Medulla oblongata (tissue), 1 donor: ENCODE measurements at regions not wholly inside any gene's neighbourhood (a gene's known extent, or its start where the extent isn't known, plus 50 kb on each side); places are given as distances from the start of the nearest gene placed in this dataset.

ENCODE experiments used
- DNase-seq: peaks from one replicate; pipeline ENCODE4 v3.0.0-alpha.2; 2015; ENCODE audit errors: extremely low spot score

DNA sequence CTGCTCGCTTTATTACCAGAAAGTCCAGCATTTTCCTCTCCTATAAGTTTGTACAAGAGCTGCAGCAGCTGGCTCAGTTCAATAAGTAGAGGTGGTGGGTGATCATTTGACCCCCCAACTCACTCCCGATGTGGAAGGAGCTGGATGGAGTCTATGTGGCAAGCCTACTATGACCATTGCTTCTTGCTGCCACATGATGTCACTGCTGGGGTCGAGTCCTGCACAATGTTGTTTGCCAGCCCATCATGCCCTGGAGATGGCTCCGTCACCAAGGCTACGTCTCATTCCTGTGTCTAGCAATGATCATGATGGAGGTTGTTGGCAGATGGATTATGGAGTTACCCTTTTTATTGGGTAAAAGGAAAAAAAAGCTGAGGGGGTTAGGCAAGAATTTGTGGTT, 266.3 kb downstream of the PSAT1 start:
- no peak for DNase-seq

DNA sequence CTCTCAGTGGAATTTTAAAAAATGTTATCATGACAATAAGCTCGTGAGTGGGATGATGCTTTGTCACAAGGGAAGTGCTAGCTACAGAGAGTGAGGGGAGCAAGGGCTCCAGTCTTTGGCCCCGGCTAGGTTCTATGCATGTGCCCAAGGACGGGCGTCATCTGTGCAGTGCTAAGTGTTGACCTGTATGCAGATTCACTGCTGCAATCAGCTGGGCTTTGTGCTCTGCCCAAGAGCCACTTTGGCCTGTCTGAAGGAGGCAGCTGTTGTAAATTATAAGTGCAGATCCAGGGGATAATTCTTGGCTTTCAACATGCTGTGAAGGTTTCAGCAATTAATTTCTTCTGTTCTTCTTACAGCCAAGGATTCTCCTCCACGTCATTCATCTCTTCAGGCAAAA, 268.6 kb downstream of the PSAT1 start:
- no peak for DNase-seq

DNA sequence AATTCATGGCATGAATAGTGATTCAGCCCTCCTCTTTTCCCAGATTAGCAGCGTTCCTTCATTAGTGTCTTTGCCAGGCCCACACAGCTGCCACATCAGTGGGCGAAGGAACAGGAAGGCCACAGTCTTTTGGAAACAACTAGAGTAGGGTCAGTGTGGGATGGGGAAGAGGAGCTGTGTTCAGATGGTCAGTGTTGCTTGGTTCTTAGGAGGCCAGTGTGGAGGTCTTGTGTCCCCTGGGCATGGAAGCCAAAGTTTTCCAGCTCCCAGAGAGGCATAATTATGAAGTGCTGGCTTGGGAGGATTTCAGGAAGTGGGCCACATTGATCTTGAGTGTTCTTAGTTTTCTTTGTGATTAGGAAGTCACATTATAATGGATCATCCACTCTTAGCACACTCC, 269.6 kb downstream of the PSAT1 start:
- DNase-seq = no peak

DNA sequence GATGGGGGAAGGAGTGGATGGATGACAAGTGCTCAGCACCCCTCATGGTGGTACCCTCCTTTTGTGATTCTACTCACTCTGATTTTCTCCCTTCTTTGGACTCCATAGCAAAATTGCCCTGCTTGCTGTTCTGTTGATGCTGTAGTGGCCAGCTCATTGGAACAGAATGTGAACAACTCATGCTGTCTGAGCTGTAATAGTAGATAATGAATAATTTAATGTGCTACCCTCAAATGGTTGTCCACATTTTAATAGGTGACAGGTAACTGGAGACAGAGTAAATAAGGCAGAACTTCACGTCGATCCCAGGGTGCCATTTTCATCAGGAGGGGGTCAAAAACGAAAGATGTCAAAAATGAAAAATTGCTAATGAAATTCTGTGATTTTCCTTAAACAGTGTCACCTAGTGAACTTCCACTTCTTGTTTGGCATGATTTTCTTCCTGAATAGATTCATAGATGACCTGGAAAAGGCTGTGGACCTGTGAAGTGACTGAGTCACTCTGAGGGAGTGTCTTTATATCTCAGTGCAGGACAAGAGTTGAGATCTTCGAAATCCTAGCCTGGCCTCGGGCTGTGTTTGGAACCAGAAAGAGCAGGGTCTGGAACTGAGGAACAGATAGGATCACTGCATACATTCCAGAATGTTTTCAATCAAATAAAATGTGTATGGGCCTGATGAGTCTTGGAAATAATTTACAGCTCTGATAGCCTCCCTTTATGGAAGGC, 270.2 kb downstream of the PSAT1 start:
- no peak for DNase-seq

DNA sequence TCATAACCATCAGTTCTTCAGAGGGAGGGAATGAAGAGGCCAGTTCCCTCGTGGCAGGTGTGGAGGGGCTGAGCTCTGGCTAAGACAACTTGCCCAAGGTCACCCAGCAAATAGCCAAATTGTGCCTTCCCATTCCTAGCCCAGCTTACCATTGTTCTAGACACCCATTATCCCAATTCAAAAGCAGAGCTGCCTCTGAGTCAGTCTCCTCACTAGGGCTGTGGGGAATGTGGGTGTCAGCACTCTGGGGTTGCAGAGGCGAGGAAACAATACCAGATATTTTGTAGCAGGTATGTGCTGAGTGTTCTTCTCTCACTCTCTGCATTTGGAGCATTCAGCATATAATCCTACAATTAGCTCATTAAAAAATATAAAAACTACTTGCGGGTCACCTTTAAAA, 270.8 kb downstream of the PSAT1 start:
- no peak for DNase-seq

DNA sequence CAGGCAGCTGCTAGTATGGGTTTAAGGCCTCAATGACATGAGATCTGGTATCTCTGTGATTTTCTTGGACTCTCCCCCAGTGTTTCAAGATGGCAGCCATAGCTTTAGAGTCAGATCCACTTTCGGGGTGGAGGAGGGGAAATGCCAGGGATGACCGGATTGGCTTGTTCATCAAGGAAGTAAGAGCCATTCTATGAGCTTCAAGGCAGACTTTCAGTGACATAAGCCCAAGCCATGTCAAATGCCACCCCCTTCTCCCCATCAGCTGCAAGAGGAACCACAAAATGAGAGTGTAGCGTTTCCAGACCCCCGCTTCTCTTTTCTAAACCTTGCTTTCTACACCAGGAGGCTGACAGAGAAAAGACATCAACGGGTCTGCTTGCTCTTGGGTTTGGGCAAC, 271.8 kb downstream of the PSAT1 start:
- DNase-seq = no peak

DNA sequence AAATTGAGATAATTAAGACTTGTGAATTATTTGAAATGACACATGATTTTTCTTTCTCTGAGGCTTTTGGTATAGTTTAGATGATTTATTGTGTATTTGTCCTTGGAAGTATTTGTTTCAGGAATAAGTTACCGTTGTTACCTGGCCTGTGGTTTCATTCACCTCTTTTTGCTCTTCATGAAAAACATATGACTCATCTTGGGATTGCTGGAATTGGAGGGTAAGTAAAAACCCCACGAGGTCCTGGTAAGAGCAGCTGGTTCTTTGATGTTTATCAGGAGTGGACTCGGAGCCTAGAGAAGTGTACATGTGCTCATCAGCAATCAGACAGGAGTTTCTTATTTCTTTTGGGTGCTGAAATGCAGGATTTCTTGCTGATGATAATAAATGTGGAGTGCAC, 275.3 kb downstream of the PSAT1 start:
- DNase-seq = no peak

DNA sequence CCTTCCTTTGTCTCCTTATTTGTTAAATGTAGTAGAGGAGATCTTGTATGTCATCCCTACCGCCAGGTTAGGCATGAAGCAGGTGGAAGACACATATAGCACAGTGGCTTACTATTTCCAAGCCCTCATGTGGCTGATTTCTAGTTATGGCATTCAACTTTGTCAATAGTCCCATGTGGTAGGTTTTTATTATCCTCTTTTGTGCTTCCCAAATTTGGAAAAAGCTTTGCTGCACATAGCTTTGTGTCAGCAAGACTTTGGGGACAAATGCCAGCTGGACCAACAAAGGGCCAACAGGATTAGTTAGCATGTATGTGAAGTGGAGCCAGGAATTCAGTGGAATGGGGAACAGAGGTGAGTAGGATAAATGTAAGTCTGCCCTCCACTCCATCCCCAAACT, 276.3 kb downstream of the PSAT1 start:
- DNase-seq = peak; percentile 39

DNA sequence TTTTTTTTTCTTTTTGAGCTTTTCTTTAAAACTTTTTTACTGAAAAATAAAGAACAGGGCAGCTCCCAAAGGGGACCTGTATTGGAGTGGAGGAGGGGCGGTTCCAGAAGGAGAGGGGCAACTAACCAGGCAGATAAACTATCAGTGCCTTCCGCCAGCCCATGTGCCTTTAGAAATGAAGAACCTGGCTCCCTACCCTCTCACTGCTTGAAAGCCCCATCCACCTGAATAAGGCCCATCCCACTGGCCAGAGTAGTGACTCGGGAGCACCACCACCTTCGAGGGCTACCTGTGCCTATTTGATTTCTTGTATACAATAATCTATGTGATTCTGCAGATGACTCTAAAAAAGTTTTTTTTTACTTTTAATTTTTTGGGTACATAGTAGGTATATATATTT, 276.7 kb downstream of the PSAT1 start:
- no peak for DNase-seq

DNA sequence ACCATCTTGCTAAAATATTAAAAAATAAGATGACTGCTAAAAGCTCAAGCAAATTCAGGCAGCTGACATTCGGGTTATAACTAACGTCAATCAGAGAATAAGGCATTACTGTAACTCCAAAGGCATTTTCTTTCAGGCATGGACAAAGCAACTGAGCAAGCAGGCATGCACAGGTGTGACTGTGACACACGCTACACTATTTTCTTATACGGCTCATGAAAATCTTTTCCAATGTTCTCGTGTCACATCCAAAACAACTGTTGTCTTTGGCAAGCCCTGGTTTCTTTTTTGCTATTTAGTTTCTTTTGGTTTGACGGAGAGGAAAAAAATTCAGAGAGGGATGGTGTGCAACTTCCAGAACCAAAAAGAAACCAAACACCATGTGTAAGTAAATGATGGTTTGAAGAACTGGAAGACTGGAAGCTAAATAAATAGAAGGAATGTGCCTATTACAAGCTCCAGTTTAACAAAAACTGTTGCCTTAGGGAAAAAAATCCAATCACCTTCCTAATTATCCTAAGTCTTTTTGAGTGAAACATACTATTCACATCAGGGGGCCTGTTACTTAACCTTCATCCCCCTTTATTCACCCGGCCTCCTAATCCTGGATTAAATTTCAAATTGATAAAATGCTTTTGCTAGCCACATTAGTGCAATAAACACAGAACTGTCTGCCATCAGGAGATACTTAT, 277.6 kb downstream of the PSAT1 start:
- no peak for DNase-seq

DNA sequence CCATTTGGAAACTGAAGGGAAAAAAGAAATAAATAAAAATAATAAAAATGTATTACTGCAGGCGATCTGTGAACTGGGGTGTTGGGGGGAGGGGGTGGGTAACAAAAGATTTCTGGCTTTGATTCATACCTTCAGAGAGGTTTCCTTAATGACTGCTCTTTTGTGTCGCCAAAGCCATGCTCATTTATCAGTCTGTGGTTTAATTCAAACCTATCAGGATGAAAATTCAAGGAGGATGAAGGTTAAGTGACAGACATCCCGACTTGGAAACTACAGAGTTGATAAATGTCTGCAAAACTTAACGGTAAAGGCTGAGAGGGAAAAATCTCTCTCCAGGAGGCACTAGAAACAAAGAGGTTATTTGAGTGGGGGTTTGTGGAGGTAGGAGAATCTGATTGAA, 278.2 kb downstream of the PSAT1 start:
- no peak for DNase-seq

DNA sequence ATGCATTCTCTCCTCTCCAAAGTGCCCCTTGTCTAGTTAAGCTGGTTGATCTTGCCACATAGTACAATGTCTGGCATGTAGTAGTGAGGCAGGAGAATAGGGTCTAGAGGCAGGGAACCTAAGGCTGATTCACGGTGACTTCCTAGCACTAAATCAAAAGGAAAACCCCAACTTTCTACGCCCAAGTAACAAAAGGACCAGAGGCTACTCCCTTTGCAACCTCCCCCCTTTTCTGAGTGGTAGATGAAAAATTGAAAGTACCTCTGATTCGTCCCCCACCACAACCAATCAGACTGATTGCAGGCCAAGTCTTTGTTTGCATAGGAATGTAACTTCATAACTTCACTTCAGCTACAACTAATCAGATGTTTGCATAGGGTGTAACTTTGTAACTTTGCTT, 278.8 kb downstream of the PSAT1 start:
- DNase-seq = no peak

DNA sequence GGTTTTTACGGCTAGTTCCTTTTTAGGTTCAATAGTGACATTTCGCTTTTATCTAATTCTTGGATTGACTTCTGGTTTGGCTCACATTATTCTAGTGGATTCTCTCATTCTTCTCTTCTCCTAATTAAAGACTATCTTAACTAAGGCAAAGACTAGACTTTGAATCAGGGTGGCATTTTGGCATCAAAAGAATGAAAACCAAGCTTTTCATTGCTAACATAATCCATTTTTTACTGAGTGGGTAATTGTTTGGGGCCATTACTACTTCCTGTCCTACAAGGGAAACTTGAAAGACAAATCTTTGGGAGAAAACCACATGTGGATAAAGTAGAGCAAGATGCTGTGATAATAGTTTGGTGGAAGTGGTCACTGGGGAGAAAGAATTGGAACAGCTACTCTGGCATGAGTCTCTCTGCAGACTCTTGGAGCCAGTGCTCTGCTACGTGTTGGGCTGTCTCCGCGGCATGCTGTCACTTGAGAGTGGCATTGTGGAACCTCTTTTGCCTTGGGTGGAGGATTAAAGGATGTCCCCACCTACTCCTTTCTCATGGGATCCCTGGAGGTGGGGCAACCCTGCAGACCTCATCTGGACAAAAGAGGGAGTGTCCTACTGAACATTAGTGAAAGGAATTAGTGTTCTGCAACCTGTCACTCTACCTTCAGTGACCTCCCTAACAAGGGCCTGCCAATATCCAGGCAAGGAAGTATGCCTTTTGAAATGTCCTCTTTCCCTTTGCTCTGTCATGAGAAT, 280.4 kb downstream of the PSAT1 start:
- no peak for DNase-seq

DNA sequence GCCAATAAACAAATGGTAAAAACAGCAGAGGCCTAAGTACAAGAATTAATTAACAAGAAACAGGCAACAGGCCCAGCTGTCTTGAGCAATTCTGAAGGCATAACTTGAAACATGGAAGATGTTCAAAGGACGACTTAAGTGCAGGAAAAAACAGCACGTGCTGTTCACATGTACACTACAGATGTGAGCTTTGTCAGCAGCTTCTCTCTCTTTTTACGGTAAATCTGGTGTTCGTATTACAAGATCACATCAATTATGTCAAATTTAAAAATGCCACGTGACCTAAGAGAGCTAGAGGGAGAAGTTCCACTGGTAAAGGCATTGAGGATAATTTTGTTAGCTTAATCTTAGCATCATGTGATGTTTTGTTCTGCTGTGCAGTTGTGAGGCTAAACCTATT, 281.1 kb downstream of the PSAT1 start:
- DNase-seq = no peak

DNA sequence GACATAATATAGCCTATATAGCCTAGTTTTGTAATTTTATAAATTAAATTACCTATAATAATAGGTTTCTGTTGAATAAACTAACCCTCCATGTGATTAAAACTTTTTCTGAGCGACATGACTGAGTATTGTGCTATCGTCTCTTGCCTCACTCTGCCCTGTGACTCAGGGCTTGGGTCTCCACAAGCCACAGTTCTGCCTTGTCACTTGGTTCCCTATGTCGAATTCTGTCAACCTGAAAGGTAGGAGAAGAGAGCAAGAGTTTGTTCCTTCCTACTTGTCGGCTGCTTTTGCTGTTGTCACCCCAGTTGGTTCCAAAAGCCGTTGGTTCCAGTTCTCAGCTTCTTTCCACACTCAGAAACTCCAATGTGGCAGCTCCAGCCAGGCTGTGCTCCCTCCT, 285.9 kb downstream of the PSAT1 start:
- DNase-seq = no peak

DNA sequence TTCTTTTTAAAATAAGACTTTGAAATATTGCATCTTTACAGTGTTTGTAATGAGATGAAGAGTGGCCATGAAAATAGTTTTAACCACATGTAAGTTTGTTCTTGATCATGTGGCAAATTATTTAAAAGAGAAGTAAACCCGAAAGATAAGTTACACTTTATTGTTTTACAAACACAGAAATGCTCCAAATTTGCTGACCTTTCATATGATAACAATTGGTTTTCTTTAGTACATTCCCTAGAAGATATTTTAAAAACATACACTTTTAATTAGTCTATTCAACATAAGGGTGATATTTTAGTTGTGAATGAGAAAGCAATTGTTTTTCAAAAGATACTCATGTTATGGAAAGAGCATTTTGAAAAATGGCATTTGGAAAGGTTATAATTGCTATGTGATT, 287.7 kb downstream of the PSAT1 start:
- DNase-seq = no peak

DNA sequence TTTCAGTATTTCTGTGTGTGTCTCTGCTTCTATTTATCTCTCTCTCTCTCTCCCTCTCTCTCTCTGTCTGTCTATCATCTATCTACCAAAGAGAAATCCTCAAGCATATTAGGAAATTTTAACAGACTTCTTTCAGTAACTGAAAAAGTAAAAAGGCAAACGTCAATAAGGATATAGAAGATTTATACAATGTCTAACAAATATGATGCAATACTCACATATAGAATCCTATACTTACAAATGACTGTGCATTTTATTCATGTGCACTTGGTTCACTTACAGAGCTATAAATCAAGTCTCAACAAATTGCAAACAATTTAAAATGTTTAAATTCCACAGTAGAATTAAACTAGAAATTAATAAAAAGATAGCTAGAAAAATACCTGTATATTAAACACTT, 289.0 kb downstream of the PSAT1 start:
- DNase-seq = no peak

DNA sequence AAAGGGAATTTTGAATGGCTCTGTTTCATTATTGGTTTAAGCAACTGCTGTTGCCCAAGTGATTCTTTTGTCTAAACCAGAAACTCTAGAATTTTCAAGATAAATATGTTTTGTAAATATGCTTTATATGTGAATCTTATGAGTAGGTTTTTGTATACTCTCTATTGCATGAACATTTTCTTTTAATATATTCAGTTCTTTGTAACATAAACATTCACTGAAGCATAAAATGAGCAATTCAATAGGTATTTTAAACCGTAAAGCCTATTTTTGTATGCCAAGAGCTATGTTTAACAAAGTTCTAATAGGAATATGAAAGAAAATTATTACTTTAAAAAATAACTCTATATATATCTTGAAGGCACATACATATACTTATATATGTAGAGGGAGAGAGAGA, 293.1 kb downstream of the PSAT1 start:
- DNase-seq = no peak

DNA sequence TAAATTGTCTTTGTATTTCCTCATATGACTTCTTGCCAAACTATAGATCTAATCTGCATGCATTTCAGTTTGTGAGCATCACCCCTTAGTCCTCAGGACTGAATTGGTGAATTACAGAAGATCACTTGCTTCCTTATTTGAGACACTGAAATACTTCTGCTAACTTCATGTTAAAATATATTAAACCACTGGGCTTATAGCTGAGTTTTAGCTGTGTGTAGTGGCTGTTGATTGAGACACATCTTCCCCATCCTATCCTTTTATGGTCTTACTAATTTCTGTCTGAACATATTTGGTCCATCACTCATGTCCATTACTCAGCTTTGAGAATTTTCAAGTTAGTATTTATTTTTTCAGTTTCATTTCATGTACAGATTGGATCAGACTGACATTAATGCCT, 295.9 kb downstream of the PSAT1 start:
- DNase-seq = no peak

DNA sequence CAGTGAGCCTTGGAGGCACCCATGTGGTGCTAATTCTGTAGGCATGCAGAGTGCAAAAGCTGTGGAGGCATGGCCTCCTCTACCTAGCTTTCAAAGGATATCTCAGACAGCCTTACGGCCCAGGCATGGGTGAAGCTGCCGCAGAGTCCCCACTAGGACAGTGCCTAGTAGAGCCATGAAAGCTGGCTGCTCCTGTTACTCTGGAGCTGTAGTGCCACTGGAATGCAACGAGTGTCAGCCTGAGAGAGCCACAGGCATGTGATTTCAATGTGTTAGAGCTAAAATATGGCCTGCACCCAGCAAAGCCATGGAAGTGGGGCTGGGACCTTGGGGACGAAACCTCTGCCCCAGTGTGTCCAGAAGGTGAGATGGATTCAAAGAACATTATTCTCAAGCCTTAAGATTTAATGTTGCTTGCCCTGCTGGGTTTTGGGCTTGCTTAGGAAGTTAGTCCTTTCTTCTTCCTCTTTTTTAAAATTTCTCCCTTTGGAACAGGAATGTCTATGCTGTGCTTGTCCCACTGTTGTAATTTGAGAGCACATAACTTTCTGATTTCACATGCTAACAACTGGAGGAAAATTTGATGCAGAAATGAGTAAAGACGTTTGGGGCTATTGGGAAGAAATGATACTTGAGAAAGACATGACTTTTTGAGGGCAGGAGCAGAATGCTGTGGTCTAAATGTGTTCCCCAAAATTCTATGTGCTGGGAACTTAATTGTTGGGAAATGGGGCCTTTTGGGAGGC, 298.4 kb downstream of the PSAT1 start:
- DNase-seq = no peak

DNA sequence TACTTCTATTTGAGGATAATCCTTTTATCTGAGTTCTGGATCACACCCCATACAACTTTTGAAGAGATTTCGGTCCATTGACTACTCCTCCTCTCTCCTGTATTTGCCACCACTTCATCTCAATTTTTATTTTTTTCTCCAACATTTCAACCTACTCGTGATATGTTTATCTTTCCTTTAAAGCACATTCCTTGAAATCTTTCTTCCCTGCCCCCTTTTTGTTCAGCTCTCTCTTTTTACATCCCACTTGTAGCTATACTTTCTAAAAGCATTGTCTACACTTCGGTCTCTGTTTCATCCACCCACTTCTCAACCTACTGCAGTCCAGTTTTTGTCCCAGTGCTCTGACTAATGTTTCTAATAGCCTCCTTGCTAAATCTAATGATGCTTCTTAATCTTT, 299.4 kb downstream of the PSAT1 start:
- DNase-seq = no peak

DNA sequence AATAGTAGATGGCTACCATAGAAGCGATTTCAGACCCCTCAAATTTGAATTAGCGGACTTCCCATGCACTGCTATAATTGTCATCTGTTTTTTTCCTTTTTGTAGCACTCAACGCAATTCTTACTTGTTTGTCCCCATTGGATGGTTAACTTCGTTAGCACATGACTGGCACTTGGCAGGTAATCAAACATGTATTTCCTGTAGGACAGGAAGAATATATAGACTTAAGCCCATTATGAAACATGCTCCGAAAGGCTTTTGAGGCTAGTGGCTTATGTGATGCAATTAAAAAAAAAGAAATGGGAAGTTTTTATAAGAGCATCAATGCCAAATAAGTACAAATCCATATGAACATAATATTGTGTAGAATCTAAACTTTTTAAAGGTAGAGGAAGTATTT, 301.2 kb downstream of the PSAT1 start:
- DNase-seq = no peak
